ENCODE measurements at regions not wholly inside any gene's neighbourhood (a gene's known extent, or its start where the extent isn't known, plus 50 kb on each side); places are given as distances from the start of the nearest gene placed in this dataset.

DNA sequence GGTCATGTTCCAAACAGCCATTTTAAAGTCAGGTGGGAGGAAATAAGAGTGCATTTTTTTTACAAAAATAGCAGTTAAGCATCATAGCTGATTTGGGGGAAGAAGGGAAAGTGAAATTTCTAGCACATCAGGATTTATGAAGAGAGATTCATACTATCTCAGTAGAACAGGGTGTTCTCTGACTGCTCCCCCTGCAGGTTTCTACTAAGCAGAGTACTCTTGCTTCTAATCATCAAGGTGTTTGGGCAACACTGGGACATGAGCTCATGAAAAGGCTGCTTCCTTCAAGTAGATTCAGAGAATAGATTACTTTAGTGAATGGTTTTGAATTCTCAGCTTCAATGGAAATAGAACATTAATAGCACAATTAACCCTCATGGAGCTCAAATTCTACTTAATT, 591.4 kb upstream of the PCDH10 start:
- TF ChIP-seq EZH2 (IDR thresholded peaks at IDR 0.05; ENCODE audit: borderline replicate concordance, low read depth, low read length, poor library complexity, severe bottlenecking): no peak
- TF ChIP-seq, protein P1, sequence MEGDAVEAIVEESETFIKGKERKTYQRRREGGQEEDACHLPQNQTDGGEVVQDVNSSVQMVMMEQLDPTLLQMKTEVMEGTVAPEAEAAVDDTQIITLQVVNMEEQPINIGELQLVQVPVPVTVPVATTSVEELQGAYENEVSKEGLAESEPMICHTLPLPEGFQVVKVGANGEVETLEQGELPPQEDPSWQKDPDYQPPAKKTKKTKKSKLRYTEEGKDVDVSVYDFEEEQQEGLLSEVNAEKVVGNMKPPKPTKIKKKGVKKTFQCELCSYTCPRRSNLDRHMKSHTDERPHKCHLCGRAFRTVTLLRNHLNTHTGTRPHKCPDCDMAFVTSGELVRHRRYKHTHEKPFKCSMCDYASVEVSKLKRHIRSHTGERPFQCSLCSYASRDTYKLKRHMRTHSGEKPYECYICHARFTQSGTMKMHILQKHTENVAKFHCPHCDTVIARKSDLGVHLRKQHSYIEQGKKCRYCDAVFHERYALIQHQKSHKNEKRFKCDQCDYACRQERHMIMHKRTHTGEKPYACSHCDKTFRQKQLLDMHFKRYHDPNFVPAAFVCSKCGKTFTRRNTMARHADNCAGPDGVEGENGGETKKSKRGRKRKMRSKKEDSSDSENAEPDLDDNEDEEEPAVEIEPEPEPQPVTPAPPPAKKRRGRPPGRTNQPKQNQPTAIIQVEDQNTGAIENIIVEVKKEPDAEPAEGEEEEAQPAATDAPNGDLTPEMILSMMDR (conservative IDR thresholded peaks at IDR 0.05; ENCODE audit: low read depth, low read length): peak; percentile 31; the same call in 1 of the 2 replicates
